OCI-LY7 (cell line): ENCODE measurements at regions not wholly inside any gene's neighbourhood (a gene's known extent, or its start where the extent isn't known, plus 50 kb on each side); places are given as distances from the start of the nearest gene placed in this dataset.
A peak's percentile ranks its signal among the peaks of the same experiment; 100 is the strongest.

Experiments
- BruUV-seq: library from RNA; stranded (reverse); fragments of 400-500 nt; replicated peaks from 2 replicates; lab custom pipeline; 2021; lab: Mats Ljungman, UMichigan
- CTCF ChIA-PET: fragments of 300-600 bp; sonication (Branson Sonifier 250); formaldehyde crosslinking; loops from one replicate; lab custom pipeline; 2022; ENCODE audit warnings: antibody characterized with exemption; ENCODE audit not compliant: unreplicated experiment; lab: Charles Lee
- POLR2A ChIA-PET: fragments of 300-600 bp; sonication (Branson Sonifier 250); formaldehyde crosslinking; loops from one replicate; lab custom pipeline; 2022; ENCODE audit warnings: antibody characterized with exemption; lab: Charles Lee
- DNase-seq: peaks from one replicate; pipeline ENCODE4 v3.0.0-alpha.2; 2015; ENCODE audit warnings: low spot score
- H2AFZ ChIP-seq: fragments of 200-600 bp; sonication (generic), shearing (Covaris generic); 2 replicates; pipeline ENCODE4 v1.6.1; 2014; ENCODE audit warnings: mild to moderate bottlenecking, antibody characterized with exemption, low read length, moderate library complexity
- H3K27ac ChIP-seq: fragments of 200-600 bp; sonication (generic); 2 replicates; pipeline ENCODE4 v1.5.1; 2014; ENCODE audit warnings: mixed run types, low read depth, mild to moderate bottlenecking, moderate library complexity, low read length, inconsistent platforms; ENCODE audit not compliant: poor library complexity, severe bottlenecking
- H3K36me3 ChIP-seq: fragments of 200-600 bp; sonication (generic); 2 replicates; pipeline ENCODE4 v1.6.1; 2014; ENCODE audit warnings: mild to moderate bottlenecking, antibody characterized with exemption, low read length, moderate library complexity, mixed read lengths; ENCODE audit not compliant: insufficient read depth
- H3K4me1 ChIP-seq: fragments of 200-600 bp; sonication (generic); 2 replicates; pipeline ENCODE4 v1.5.1; 2014; ENCODE audit warnings: mild to moderate bottlenecking, low read length; ENCODE audit not compliant: insufficient read depth, poor library complexity, severe bottlenecking
- H3K4me2 ChIP-seq: fragments of 200-600 bp; sonication (generic); 2 replicates; pipeline ENCODE4 v1.6.1; 2014; ENCODE audit warnings: mild to moderate bottlenecking, low read length
- H3K4me3 ChIP-seq: fragments of 200-600 bp; sonication (generic); 2 replicates; pipeline ENCODE4 v1.5.1; 2014; ENCODE audit warnings: mild to moderate bottlenecking, low read depth, low read length; ENCODE audit not compliant: poor library complexity, severe bottlenecking
- H3K79me2 ChIP-seq: fragments of 200-600 bp; sonication (generic); 2 replicates; pipeline ENCODE4 v1.6.1; 2016; ENCODE audit warnings: low read depth, mild to moderate bottlenecking, low read length, moderate library complexity, mixed read lengths; ENCODE audit not compliant: insufficient read depth
- H3K9me2 ChIP-seq: fragments of 200-600 bp; sonication (generic); 2 replicates; pipeline ENCODE4 v1.6.1; 2016; ENCODE audit warnings: mild to moderate bottlenecking, low read length, mixed read lengths; ENCODE audit not compliant: insufficient read depth
- H3K9me3 ChIP-seq: fragments of 200-600 bp; sonication (generic); 2 replicates; pipeline ENCODE4 v1.6.1; 2014; ENCODE audit warnings: mild to moderate bottlenecking, mixed run types, low read length, mixed read lengths
- H4K20me1 ChIP-seq: fragments of 200-600 bp; sonication (generic); 2 replicates; pipeline ENCODE4 v1.6.1; 2014; ENCODE audit warnings: mild to moderate bottlenecking, antibody characterized with exemption, low read length, moderate library complexity, mixed read lengths; ENCODE audit not compliant: insufficient read depth
- CTCF ChIP-seq: fragments of 200-600 bp; sonication (generic); conservative IDR thresholded peaks from 2 replicates; pipeline ENCODE4 v1.5.1; 2014; ENCODE audit warnings: mild to moderate bottlenecking, antibody characterized with exemption, low read length, moderate library complexity, mixed read lengths
- EZH2phosphoT487 ChIP-seq: fragments of 200-600 bp; sonication (generic); IDR thresholded peaks from 2 replicates; pipeline ENCODE4 v1.6.1; 2018; ENCODE audit warnings: low read depth, borderline replicate concordance, mild to moderate bottlenecking, mixed run types, antibody characterized with exemption, low read length, moderate library complexity, mixed read lengths
- intact Hi-C: fragments of 100-400 bp; cut with micrococcal nuclease; formaldehyde crosslinking; loops from one replicate; pipeline ENCODE4 v1.10.0; 2022; ENCODE audit not compliant: unreplicated experiment

DNA sequence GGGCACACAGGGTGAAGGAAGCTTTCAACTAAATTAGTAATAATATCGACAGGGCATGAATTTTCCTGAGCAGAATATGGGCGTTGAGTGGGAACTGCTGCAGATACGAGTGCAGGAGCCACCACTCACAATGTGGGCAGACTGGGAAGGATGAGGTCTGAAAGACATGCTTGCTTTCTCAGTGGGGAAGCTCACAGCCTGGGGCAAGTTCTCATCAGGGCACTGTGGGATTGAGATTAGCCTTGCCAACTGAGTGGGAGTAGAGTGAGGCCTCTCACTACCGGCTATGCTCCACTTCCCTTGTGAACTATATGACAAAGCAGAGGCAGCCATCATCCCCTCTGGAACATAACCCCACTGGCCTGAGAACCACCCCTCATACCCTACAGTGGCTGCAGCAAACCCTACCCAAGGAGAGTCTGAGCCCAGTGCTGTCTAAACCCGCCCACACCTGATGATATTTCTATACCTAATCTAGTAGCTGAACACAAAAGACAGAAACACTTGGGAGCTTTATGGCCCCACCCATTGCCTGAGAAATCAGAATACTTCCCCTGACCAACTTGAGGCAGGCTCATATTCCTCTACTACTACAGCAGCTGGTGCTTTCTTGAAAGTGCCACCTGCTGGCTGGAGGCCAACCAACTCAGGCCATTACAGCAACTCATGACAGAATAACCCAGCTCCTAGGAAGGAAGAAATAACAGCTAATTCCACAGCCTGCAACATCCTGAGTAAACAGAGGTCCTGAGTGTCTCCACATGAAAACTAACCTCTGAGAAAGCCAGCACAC, 173.7 kb upstream of the SPEF2 start:
- Histone ChIP-seq H3K9me3 (no peaks in the 10 kb centered on the region), H3K9me2 (no peaks in the 10 kb centered on the region), H2AFZ (no peak overlapping the region), H3K4me3 (no peak overlapping the region), H3K79me2 (no peaks in the 10 kb centered on the region), H3K4me1 (no peaks in the 10 kb centered on the region), H3K36me3 (no peaks in the 10 kb centered on the region), H3K27ac (no peak overlapping the region), H3K4me2 (no peak overlapping the region), H4K20me1 (no peaks in the 10 kb centered on the region)
- ChIA-PET POLR2A (interaction anchor here (0.6 to 1.1 kb wide), 2 partner anchors 10 to 123 kb away, joined by 3 to 4 read pairs; no protein-coding TSS in a partner anchor), CTCF (no interaction called here)
- no TSS peak for BruUV-seq
- DNase-seq, result no peak
- intact Hi-C loops, result no loop called here
- TF ChIP-seq CTCF, result peak; percentile 41; the same call in 1 of the 2 replicates
- no peak for TF ChIP-seq EZH2phosphoT487

GRCh38 chr5:35442885-35443639, 174.6 kb upstream of the SPEF2 start:
- Histone ChIP-seq H3K4me3 (no peak overlapping the region), H3K4me2 (no peak overlapping the region), H3K9me2 (no peaks in the 10 kb centered on the region), H3K27ac (no peak overlapping the region), H3K4me1 (no peaks in the 10 kb centered on the region), H4K20me1 (no peaks in the 10 kb centered on the region), H2AFZ (no peak overlapping the region), H3K36me3 (no peaks in the 10 kb centered on the region), H3K79me2 (no peaks in the 10 kb centered on the region), H3K9me3 (no peaks in the 10 kb centered on the region)
- intact Hi-C loops, result no loop called here
- DNase-seq, result no peak
- POLR2A ChIA-PET, result interaction anchor here (0.6 kb wide), 1 partner anchor 70 kb away, joined by 3 read pairs; no protein-coding TSS in a partner anchor
- CTCF ChIA-PET, result no interaction called here
- no TSS peak for BruUV-seq
- no peak for TF ChIP-seq CTCF
- TF ChIP-seq EZH2phosphoT487, result no peak
